ENCODE measurements at regions not wholly inside any gene's neighbourhood (a gene's known extent, or its start where the extent isn't known, plus 50 kb on each side); places are given as distances from the start of the nearest gene placed in this dataset.

GRCh38 chr20:48311956-48312355, 515.8 kb downstream of the PREX1 start:
- H3K36me3 ChIP-seq (replicated peaks; ENCODE audit: low read depth, low read length) = no peaks in the 10 kb centered on the region
- no peaks in the 10 kb centered on the region for H3K79me2 ChIP-seq (ENCODE audit: low read length)
- peaks cover 16% of the 10 kb centered on the region; the same call in 1 of the 2 replicates for H3K27me3 ChIP-seq (ENCODE audit: low read depth, low read length)
- no peaks in the 10 kb centered on the region for H4K20me1 ChIP-seq (ENCODE audit: insufficient read depth, low read length)
- no peaks in the 10 kb centered on the region for H3K9me3 ChIP-seq (ENCODE audit: insufficient read depth, low read length)
- H3K27ac ChIP-seq (ENCODE audit: low read length) = no peak overlapping the region
- no peak overlapping the region for H3K9ac ChIP-seq (ENCODE audit: low read length)
- peaks cover 4% of the 10 kb centered on the region; the same call in 1 of the 2 replicates for H3K4me1 ChIP-seq (ENCODE audit: low read length)
- H2AFZ ChIP-seq (ENCODE audit: low read depth, low read length) = no peak overlapping the region
- no peak overlapping the region for H3K4me3 ChIP-seq (ENCODE audit: low read length)
- H3K4me2 ChIP-seq (ENCODE audit: low read length) = no peak overlapping the region
- TF ChIP-seq EZH2phosphoT487 (IDR thresholded peaks at IDR 0.05; ENCODE audit: low read depth) = no peak
- TF ChIP-seq CTCF (IDR thresholded peaks at IDR 0.05; ENCODE audit: low read depth, low read length) = no peak

- Histone ChIP-seq H3K4me2 (ENCODE audit: low read length) (no peak overlapping the region), H3K9me3 (ENCODE audit: insufficient read depth, low read length) (no peaks in the 10 kb centered on the region), H3K79me2 (ENCODE audit: low read length) (no peaks in the 10 kb centered on the region), H3K27ac (ENCODE audit: low read length) (no peak overlapping the region), H2AFZ (ENCODE audit: low read depth, low read length) (no peak overlapping the region), H3K9ac (ENCODE audit: low read length) (no peak overlapping the region), H3K4me3 (ENCODE audit: low read length) (no peak overlapping the region), H4K20me1 (ENCODE audit: insufficient read depth, low read length) (no peaks in the 10 kb centered on the region), H3K27me3 (ENCODE audit: low read depth, low read length) (peaks cover 28% of the 10 kb centered on the region), H3K4me1 (ENCODE audit: low read length) (no peaks in the 10 kb centered on the region), H3K36me3 (replicated peaks; ENCODE audit: low read depth, low read length) (no peaks in the 10 kb centered on the region)
- TF ChIP-seq CTCF (IDR thresholded peaks at IDR 0.05; ENCODE audit: low read depth, low read length) = no peak
- no peak for TF ChIP-seq EZH2phosphoT487 (IDR thresholded peaks at IDR 0.05; ENCODE audit: low read depth)
Measured at GRCh38 chr20:48310305-48310704, 517.5 kb downstream of the PREX1 start.

GRCh38 chr20:48309293-48309692, 518.5 kb downstream of the PREX1 start:
- H3K4me3 ChIP-seq (ENCODE audit: low read length) = no peak overlapping the region
- no peaks in the 10 kb centered on the region for H3K79me2 ChIP-seq (ENCODE audit: low read length)
- H3K36me3 ChIP-seq (replicated peaks; ENCODE audit: low read depth, low read length) = no peaks in the 10 kb centered on the region
- no peak overlapping the region for H2AFZ ChIP-seq (ENCODE audit: low read depth, low read length)
- TF ChIP-seq EZH2phosphoT487 (IDR thresholded peaks at IDR 0.05; ENCODE audit: low read depth) (no peak), CTCF (IDR thresholded peaks at IDR 0.05; ENCODE audit: low read depth, low read length) (no peak)
- no peaks in the 10 kb centered on the region for H4K20me1 ChIP-seq (ENCODE audit: insufficient read depth, low read length)
- no peaks in the 10 kb centered on the region for H3K4me1 ChIP-seq (ENCODE audit: low read length)
- peaks cover 38% of the 10 kb centered on the region for H3K27me3 ChIP-seq (ENCODE audit: low read depth, low read length)
- H3K9me3 ChIP-seq (ENCODE audit: insufficient read depth, low read length) = no peaks in the 10 kb centered on the region
- no peak overlapping the region for H3K9ac ChIP-seq (ENCODE audit: low read length)
- H3K4me2 ChIP-seq (ENCODE audit: low read length) = no peak overlapping the region
- H3K27ac ChIP-seq (ENCODE audit: low read length) = no peak overlapping the region

GRCh38 chr20:48308882-48309281, 518.9 kb downstream of the PREX1 start:
- Histone ChIP-seq H3K27ac (ENCODE audit: low read length) (no peak overlapping the region), H3K4me2 (ENCODE audit: low read length) (no peak overlapping the region), H3K4me1 (ENCODE audit: low read length) (no peaks in the 10 kb centered on the region), H3K9ac (ENCODE audit: low read length) (no peak overlapping the region), H3K79me2 (ENCODE audit: low read length) (no peaks in the 10 kb centered on the region), H2AFZ (ENCODE audit: low read depth, low read length) (no peak overlapping the region), H3K4me3 (ENCODE audit: low read length) (no peak overlapping the region), H3K27me3 (ENCODE audit: low read depth, low read length) (peaks cover 42% of the 10 kb centered on the region), H3K9me3 (ENCODE audit: insufficient read depth, low read length) (no peaks in the 10 kb centered on the region), H4K20me1 (ENCODE audit: insufficient read depth, low read length) (no peaks in the 10 kb centered on the region), H3K36me3 (replicated peaks; ENCODE audit: low read depth, low read length) (no peaks in the 10 kb centered on the region)
- TF ChIP-seq CTCF (IDR thresholded peaks at IDR 0.05; ENCODE audit: low read depth, low read length) (no peak), EZH2phosphoT487 (IDR thresholded peaks at IDR 0.05; ENCODE audit: low read depth) (no peak)
